ENCODE measurements at regions not wholly inside any gene's neighbourhood (a gene's known extent, or its start where the extent isn't known, plus 50 kb on each side); places are given as distances from the start of the nearest gene placed in this dataset.

GRCh38 chr4:185862340-185862739, 50.3 kb upstream of the SORBS2 start:
- Histone ChIP-seq H3K4me2 (ENCODE audit: unreplicated experiment) (no peak overlapping the region), H3K9me2 (ENCODE audit: insufficient read depth) (no peaks in the 10 kb centered on the region), H3K4me3 (no peak overlapping the region), H3K27me3 (replicated peaks; ENCODE audit: insufficient read depth) (no peaks in the 10 kb centered on the region), H3K9ac (no peak overlapping the region), H3K27ac (no peak overlapping the region), H2AFZ (no peak overlapping the region), H3K4me1 (ENCODE audit: insufficient read depth) (peaks cover 9% of the 10 kb centered on the region; the same call in 1 of the 2 replicates), H3K9me3 (ENCODE audit: low read depth) (no peaks in the 10 kb centered on the region), H4K20me1 (ENCODE audit: insufficient read depth) (no peaks in the 10 kb centered on the region), H3F3A (ENCODE audit: insufficient read depth) (peaks cover 4% of the 10 kb centered on the region; the same call in 1 of the 2 replicates), H3K79me2 (ENCODE audit: insufficient read depth) (no peaks in the 10 kb centered on the region), H3K36me3 (ENCODE audit: low read depth) (no peaks in the 10 kb centered on the region)
- WGBS, 2 experiments (ENCODE audit: low coverage in 1 of 2, low lambda C conversion rate in 2 of 2, missing lambda C conversion rate in 2 of 2) = 51 to 66% methylated on average over 4 of the region's 4 CpGs
- no peak for DNase-seq
- TF ChIP-seq EZH2 (IDR thresholded peaks at IDR 0.05; ENCODE audit: insufficient read depth, poor library complexity, severe bottlenecking) (no peak), EZH2phosphoT487 (IDR thresholded peaks at IDR 0.05; ENCODE audit: insufficient read depth, low read depth) (no peak)
- in situ Hi-C loops (cut with MboI) = no loop called here

- 85 to 87% methylated on average over 1 of the region's 1 CpG for WGBS, 2 experiments (ENCODE audit: low coverage in 1 of 2, low lambda C conversion rate in 2 of 2, missing lambda C conversion rate in 2 of 2)
- Histone ChIP-seq H3K36me3 (ENCODE audit: low read depth) (no peaks in the 10 kb centered on the region), H3K27me3 (replicated peaks; ENCODE audit: insufficient read depth) (no peaks in the 10 kb centered on the region), H3K27ac (no peak overlapping the region), H3K79me2 (ENCODE audit: insufficient read depth) (no peaks in the 10 kb centered on the region), H3F3A (ENCODE audit: insufficient read depth) (peaks cover 4% of the 10 kb centered on the region; the same call in 1 of the 2 replicates), H4K20me1 (ENCODE audit: insufficient read depth) (no peaks in the 10 kb centered on the region), H3K9me3 (ENCODE audit: low read depth) (no peaks in the 10 kb centered on the region), H3K4me3 (no peak overlapping the region), H3K9ac (no peak overlapping the region), H3K4me1 (ENCODE audit: insufficient read depth) (peaks cover 9% of the 10 kb centered on the region; the same call in 1 of the 2 replicates), H3K9me2 (ENCODE audit: insufficient read depth) (no peaks in the 10 kb centered on the region), H3K4me2 (ENCODE audit: unreplicated experiment) (no peak overlapping the region), H2AFZ (no peak overlapping the region)
- in situ Hi-C loops (cut with MboI) = no loop called here
- TF ChIP-seq EZH2phosphoT487 (IDR thresholded peaks at IDR 0.05; ENCODE audit: insufficient read depth, low read depth) = no peak
- TF ChIP-seq EZH2 (IDR thresholded peaks at IDR 0.05; ENCODE audit: insufficient read depth, poor library complexity, severe bottlenecking) = no peak
- no peak for DNase-seq
These were observed 52.0 kb upstream of the SORBS2 start for GRCh38 chr4:185863946-185864345.

DNA sequence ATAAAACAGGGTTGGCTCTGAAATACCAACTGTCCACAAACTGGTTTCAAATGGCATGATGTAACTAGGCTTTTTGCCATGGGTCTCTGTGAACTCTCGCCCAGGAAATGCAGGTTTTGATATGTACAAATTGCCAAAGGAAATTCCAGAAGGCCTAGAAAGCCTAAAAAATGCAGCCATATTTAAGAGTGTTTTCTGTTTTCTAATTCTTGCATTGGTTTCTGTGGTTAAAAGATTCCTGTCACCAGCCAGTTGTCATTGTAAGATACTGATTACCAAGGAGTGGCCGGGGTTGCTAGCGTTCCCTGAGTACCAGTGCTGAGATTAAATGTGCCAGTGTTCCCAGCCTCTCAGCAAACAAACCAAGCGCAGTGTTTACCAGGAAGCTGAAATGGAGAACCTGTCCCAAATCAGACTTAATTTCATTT, 53.9 kb upstream of the SORBS2 start:
- H3K9ac ChIP-seq = no peak overlapping the region
- DNase-seq = peak; percentile 43

GRCh38 chr4:185867770-185868169, 55.8 kb upstream of the SORBS2 start:
- in situ Hi-C loops (cut with MboI) = no loop called here
- Histone ChIP-seq H3K27me3 (replicated peaks; ENCODE audit: insufficient read depth) (no peaks in the 10 kb centered on the region; the same call in 1 of the 2 replicates), H2AFZ (no peak overlapping the region)

More for the DNA sequence above, 53.9 kb upstream of the SORBS2 start:
- Histone ChIP-seq H3K27me3 (replicated peaks; ENCODE audit: insufficient read depth) (no peaks in the 10 kb centered on the region; the same call in 1 of the 2 replicates), H3K9me2 (ENCODE audit: insufficient read depth) (no peaks in the 10 kb centered on the region), H3K4me3 (no peak overlapping the region), H3K79me2 (ENCODE audit: insufficient read depth) (no peaks in the 10 kb centered on the region), H3F3A (ENCODE audit: insufficient read depth) (peaks cover 4% of the 10 kb centered on the region; the same call in 1 of the 2 replicates), H3K4me1 (ENCODE audit: insufficient read depth) (peaks cover 9% of the 10 kb centered on the region; the same call in 1 of the 2 replicates), H3K36me3 (ENCODE audit: low read depth) (no peaks in the 10 kb centered on the region), H3K4me2 (ENCODE audit: unreplicated experiment) (peak overlapping the region; percentile 21), H4K20me1 (ENCODE audit: insufficient read depth) (no peaks in the 10 kb centered on the region), H3K27ac (no peak overlapping the region), H3K9me3 (ENCODE audit: low read depth) (no peaks in the 10 kb centered on the region), H2AFZ (peak overlapping the region; percentile 55)
- in situ Hi-C loops (cut with MboI) = no loop called here
- WGBS, 2 experiments (ENCODE audit: low coverage in 1 of 2, low lambda C conversion rate in 2 of 2, missing lambda C conversion rate in 2 of 2) = 51 to 56% methylated on average over 4 of the region's 4 CpGs
- no peak for TF ChIP-seq EZH2 (IDR thresholded peaks at IDR 0.05; ENCODE audit: insufficient read depth, poor library complexity, severe bottlenecking)
- TF ChIP-seq EZH2phosphoT487 (IDR thresholded peaks at IDR 0.05; ENCODE audit: insufficient read depth, low read depth) = no peak

More at GRCh38 chr4:185867770-185868169, 55.8 kb upstream of the SORBS2 start:
- H4K20me1 ChIP-seq (ENCODE audit: insufficient read depth) = no peaks in the 10 kb centered on the region
- DNase-seq = no peak
- no peak overlapping the region for H3K4me3 ChIP-seq
- H3K36me3 ChIP-seq (ENCODE audit: low read depth) = no peaks in the 10 kb centered on the region
- no peak overlapping the region for H3K27ac ChIP-seq
- H3F3A ChIP-seq (ENCODE audit: insufficient read depth) = peaks cover 4% of the 10 kb centered on the region; the same call in 1 of the 2 replicates
- H3K4me2 ChIP-seq (ENCODE audit: unreplicated experiment) = no peak overlapping the region
- WGBS, 2 experiments (ENCODE audit: low coverage in 1 of 2, low lambda C conversion rate in 2 of 2, missing lambda C conversion rate in 2 of 2) = 48 to 53% methylated on average over 3 of the region's 3 CpGs
- H3K79me2 ChIP-seq (ENCODE audit: insufficient read depth) = no peaks in the 10 kb centered on the region
- no peaks in the 10 kb centered on the region for H3K9me2 ChIP-seq (ENCODE audit: insufficient read depth)
- no peaks in the 10 kb centered on the region for H3K9me3 ChIP-seq (ENCODE audit: low read depth)
- TF ChIP-seq EZH2 (IDR thresholded peaks at IDR 0.05; ENCODE audit: insufficient read depth, poor library complexity, severe bottlenecking) = no peak
- no peak for TF ChIP-seq EZH2phosphoT487 (IDR thresholded peaks at IDR 0.05; ENCODE audit: insufficient read depth, low read depth)
- H3K9ac ChIP-seq = no peak overlapping the region
- H3K4me1 ChIP-seq (ENCODE audit: insufficient read depth) = peaks cover 9% of the 10 kb centered on the region; the same call in 1 of the 2 replicates

Data from GM23248 (cell line).